Activated CD4-positive, alpha-beta T cell treated with anti-CD3 and anti-CD28 coated beads, Interleukin-2, amount 10 ng/mL, durations not matched to agents 7 days and 5 days (primary cell): ENCODE measurements at regions not wholly inside any gene's neighbourhood (a gene's known extent, or its start where the extent isn't known, plus 50 kb on each side); places are given as distances from the start of the nearest gene placed in this dataset.

ENCODE experiments used
- CTCF ChIA-PET: fragments of 350-600 bp; sonication (Branson Sonifier 250); formaldehyde crosslinking; loops from one replicate; lab custom pipeline; 2021; ENCODE audit warnings: antibody characterized with exemption; lab: Charles Lee
- POLR2A ChIA-PET: fragments of 350-600 bp; sonication (Branson Sonifier 250); formaldehyde crosslinking; loops from one replicate; lab custom pipeline; 2021; ENCODE audit warnings: antibody characterized with exemption; lab: Charles Lee
- DNase-seq: peaks from one replicate; pipeline ENCODE4 v3.0.0-alpha.2; 2020
- H3K27ac Mint-ChIP-seq: one replicate; pipeline ENCODE4 v1.8.0; 2021; ENCODE audit warnings: mild to moderate bottlenecking, moderate library complexity, mixed read lengths
- H3K27me3 Mint-ChIP-seq: one replicate; pipeline ENCODE4 v1.8.0; 2021; ENCODE audit warnings: mixed read lengths
- H3K36me3 Mint-ChIP-seq: one replicate; pipeline ENCODE4 v1.8.0; 2021; ENCODE audit warnings: low read depth, mixed read lengths
- H3K4me1 Mint-ChIP-seq: one replicate; pipeline ENCODE4 v1.8.0; 2021; ENCODE audit warnings: mixed read lengths
- H3K4me3 Mint-ChIP-seq: one replicate; pipeline ENCODE4 v1.8.0; 2021; ENCODE audit warnings: mild to moderate bottlenecking, moderate library complexity, mixed read lengths
- H3K9me3 Mint-ChIP-seq: one replicate; pipeline ENCODE4 v1.8.0; 2021; ENCODE audit warnings: mixed read lengths

- Mint-ChIP-seq H3K36me3 (no peaks in the 10 kb centered on the region), H3K9me3 (no peaks in the 10 kb centered on the region), H3K27me3 (no peaks in the 10 kb centered on the region), H3K4me1 (no peaks in the 10 kb centered on the region), H3K4me3 (no peak overlapping the region), H3K27ac (peak overlapping the region; percentile 46)
- ChIA-PET POLR2A (no interaction called here), CTCF (no interaction called here)
- DNase-seq = no peak
Observed at GRCh38 chr17:77266891-77267341, 126.1 kb downstream of the SEC14L1 start.

- no peaks in the 10 kb centered on the region for H3K4me1 Mint-ChIP-seq
- no peak overlapping the region for H3K4me3 Mint-ChIP-seq
- H3K9me3 Mint-ChIP-seq = no peaks in the 10 kb centered on the region
- H3K36me3 Mint-ChIP-seq = no peaks in the 10 kb centered on the region
- no peaks in the 10 kb centered on the region for H3K27me3 Mint-ChIP-seq
- ChIA-PET CTCF (no interaction called here), POLR2A (no interaction called here)
- no peak overlapping the region for H3K27ac Mint-ChIP-seq
- DNase-seq = no peak
Observed at GRCh38 chr17:77269696-77270681, 129.2 kb downstream of the SEC14L1 start.

GRCh38 chr17:77271411-77271810 lies 130.6 kb downstream of the SEC14L1 start:
- Mint-ChIP-seq H3K9me3 (no peaks in the 10 kb centered on the region), H3K27ac (no peak overlapping the region), H3K27me3 (peaks cover 4% of the 10 kb centered on the region), H3K36me3 (no peaks in the 10 kb centered on the region), H3K4me1 (no peaks in the 10 kb centered on the region), H3K4me3 (no peak overlapping the region)
- no peak for DNase-seq
- ChIA-PET POLR2A (no interaction called here), CTCF (interaction anchor here (0.6 kb wide), 2 partner anchors 27 to 335 kb away, joined by 3 to 4 read pairs; no protein-coding TSS in a partner anchor)

- peaks cover 6% of the 10 kb centered on the region for H3K27me3 Mint-ChIP-seq
- no peaks in the 10 kb centered on the region for H3K36me3 Mint-ChIP-seq
- H3K9me3 Mint-ChIP-seq = no peaks in the 10 kb centered on the region
- no peak overlapping the region for H3K27ac Mint-ChIP-seq
- POLR2A ChIA-PET = no interaction called here
- H3K4me1 Mint-ChIP-seq = no peaks in the 10 kb centered on the region
- H3K4me3 Mint-ChIP-seq = no peak overlapping the region
- CTCF ChIA-PET = no interaction called here
- DNase-seq = no peak
Observed at GRCh38 chr17:77273397-77274085, 132.8 kb downstream of the SEC14L1 start.

GRCh38 chr17:77274096-77274845 lies 133.5 kb downstream of the SEC14L1 start:
- no peak overlapping the region for H3K4me3 Mint-ChIP-seq
- no peak overlapping the region for H3K27ac Mint-ChIP-seq
- DNase-seq = no peak
- no peaks in the 10 kb centered on the region for H3K9me3 Mint-ChIP-seq
- POLR2A ChIA-PET = no interaction called here
- H3K4me1 Mint-ChIP-seq = no peaks in the 10 kb centered on the region
- H3K36me3 Mint-ChIP-seq = no peaks in the 10 kb centered on the region
- H3K27me3 Mint-ChIP-seq = peaks cover 8% of the 10 kb centered on the region
- CTCF ChIA-PET = no interaction called here

- H3K4me1 Mint-ChIP-seq = peaks cover 15% of the 10 kb centered on the region
- CTCF ChIA-PET = interaction anchor here (0.6 to 1.3 kb wide), 2 partner anchors 8 to 68 kb away, joined by 3 read pairs; no protein-coding TSS in a partner anchor
- no peaks in the 10 kb centered on the region for H3K36me3 Mint-ChIP-seq
- peaks cover 40% of the 10 kb centered on the region for H3K27me3 Mint-ChIP-seq
- POLR2A ChIA-PET = interaction anchor here (0.6 kb wide), 1 partner anchor 180 kb away, joined by 5 read pairs; no protein-coding TSS in a partner anchor
- DNase-seq = no peak
- H3K4me3 Mint-ChIP-seq = no peak overlapping the region
- H3K27ac Mint-ChIP-seq = no peak overlapping the region
- H3K9me3 Mint-ChIP-seq = no peaks in the 10 kb centered on the region
Observed at GRCh38 chr17:77279448-77280303, 138.9 kb downstream of the SEC14L1 start.

- peak overlapping the region; percentile 50 for H3K27ac Mint-ChIP-seq
- CTCF ChIA-PET = interaction anchor here (0.6 kb wide), 1 partner anchor 67 kb away, joined by 3 read pairs; no protein-coding TSS in a partner anchor
- peaks cover 15% of the 10 kb centered on the region for H3K4me1 Mint-ChIP-seq
- peak overlapping the region; percentile 75 for H3K4me3 Mint-ChIP-seq
- POLR2A ChIA-PET = no interaction called here
- H3K27me3 Mint-ChIP-seq = peaks cover 38% of the 10 kb centered on the region
- H3K36me3 Mint-ChIP-seq = no peaks in the 10 kb centered on the region
- H3K9me3 Mint-ChIP-seq = no peaks in the 10 kb centered on the region
- no peak for DNase-seq
Observed at GRCh38 chr17:77280304-77281121, 139.7 kb downstream of the SEC14L1 start.

- H3K27ac Mint-ChIP-seq = peak overlapping the region; percentile 38
- peak; percentile 55 for DNase-seq
- no peaks in the 10 kb centered on the region for H3K36me3 Mint-ChIP-seq
- H3K27me3 Mint-ChIP-seq = peaks cover 36% of the 10 kb centered on the region
- H3K4me3 Mint-ChIP-seq = peak overlapping the region; percentile 63
- H3K4me1 Mint-ChIP-seq = peaks cover 15% of the 10 kb centered on the region
- H3K9me3 Mint-ChIP-seq = no peaks in the 10 kb centered on the region
- ChIA-PET CTCF (no interaction called here), POLR2A (no interaction called here)
Observed at GRCh38 chr17:77281122-77281903, 140.5 kb downstream of the SEC14L1 start.

GRCh38 chr17:77281904-77282367 lies 141.2 kb downstream of the SEC14L1 start:
- H3K27me3 Mint-ChIP-seq = peaks cover 36% of the 10 kb centered on the region
- no peaks in the 10 kb centered on the region for H3K36me3 Mint-ChIP-seq
- POLR2A ChIA-PET = no interaction called here
- CTCF ChIA-PET = no interaction called here
- no peak for DNase-seq
- H3K4me1 Mint-ChIP-seq = peaks cover 15% of the 10 kb centered on the region
- H3K9me3 Mint-ChIP-seq = no peaks in the 10 kb centered on the region
- H3K27ac Mint-ChIP-seq = peak overlapping the region; percentile 38
- peak overlapping the region; percentile 63 for H3K4me3 Mint-ChIP-seq

GRCh38 chr17:77282524-77283515 lies 142.1 kb downstream of the SEC14L1 start:
- DNase-seq = no peak
- H3K4me3 Mint-ChIP-seq = peak overlapping the region; percentile 63
- H3K4me1 Mint-ChIP-seq = peaks cover 15% of the 10 kb centered on the region
- ChIA-PET POLR2A (no interaction called here), CTCF (no interaction called here)
- H3K27me3 Mint-ChIP-seq = peaks cover 33% of the 10 kb centered on the region
- no peaks in the 10 kb centered on the region for H3K9me3 Mint-ChIP-seq
- no peaks in the 10 kb centered on the region for H3K36me3 Mint-ChIP-seq
- H3K27ac Mint-ChIP-seq = no peak overlapping the region
